OCI-M2 (cell line): ENCODE measurements at regions not wholly inside any gene's neighbourhood (a gene's known extent, or its start where the extent isn't known, plus 50 kb on each side); places are given as distances from the start of the nearest gene placed in this dataset.
"Not testable (repeated sequence)": the region's sequence is repeated elsewhere in the genome, so short reads cannot be mapped to it uniquely, and the experiment has no call there.

ENCODE experiments used
- DNase-seq: peaks from one replicate; lab custom pipeline; 2025; ENCODE audit not compliant: unreplicated experiment; lab: John Stamatoyannopoulos, UW

GRCh38 chr10:123221418-123221817 is 67.2 kb downstream of the BUB3 start:
- DNase-seq, result no peak

- DNase-seq, result no peak
Observed at GRCh38 chr10:123222832-123223231, 68.6 kb downstream of the BUB3 start.

DNA sequence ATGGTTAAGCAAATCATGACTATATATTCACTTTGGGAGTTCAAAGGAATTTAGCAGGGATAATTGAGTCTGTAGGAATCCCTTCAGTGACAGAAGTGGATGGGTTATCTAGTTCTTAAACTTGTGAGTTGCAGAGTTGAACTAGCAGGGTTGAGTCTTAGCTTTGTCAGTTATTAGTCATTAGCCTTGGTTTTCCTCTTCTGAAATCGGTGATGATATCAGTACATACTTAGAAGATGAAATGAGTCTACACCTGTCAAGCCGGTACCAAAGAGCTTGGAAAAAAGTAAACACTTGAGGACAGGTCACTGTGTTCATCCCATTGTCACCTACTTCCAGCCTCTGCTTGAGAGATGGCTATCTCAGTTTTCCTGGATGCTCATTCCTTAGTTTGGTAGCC is 73.5 kb downstream of the BUB3 start:
- no peak for DNase-seq

- no peak for DNase-seq
Observed at GRCh38 chr10:123229927-123230630, 75.9 kb downstream of the BUB3 start.

DNA sequence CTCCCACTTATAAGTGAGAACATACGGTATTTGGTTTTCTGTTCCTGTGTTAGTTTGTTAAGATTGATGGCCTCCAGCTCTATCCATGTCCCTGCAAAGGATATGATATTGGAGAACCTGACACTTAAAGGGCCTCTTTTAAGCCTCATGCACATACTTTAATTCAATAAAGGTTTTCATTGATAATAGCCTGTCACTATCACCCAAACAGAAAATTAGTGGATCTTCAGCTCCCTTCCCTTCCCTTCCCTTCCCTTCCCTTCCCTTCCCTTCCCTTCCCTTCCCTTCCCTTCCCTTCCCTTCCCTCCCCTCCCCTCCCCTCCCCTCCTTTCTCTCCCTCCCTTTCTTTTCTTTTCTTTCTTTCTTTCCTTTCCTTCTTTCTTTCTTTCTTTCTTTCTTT is 78.7 kb downstream of the BUB3 start:
- not testable (repeated sequence) for DNase-seq

DNA sequence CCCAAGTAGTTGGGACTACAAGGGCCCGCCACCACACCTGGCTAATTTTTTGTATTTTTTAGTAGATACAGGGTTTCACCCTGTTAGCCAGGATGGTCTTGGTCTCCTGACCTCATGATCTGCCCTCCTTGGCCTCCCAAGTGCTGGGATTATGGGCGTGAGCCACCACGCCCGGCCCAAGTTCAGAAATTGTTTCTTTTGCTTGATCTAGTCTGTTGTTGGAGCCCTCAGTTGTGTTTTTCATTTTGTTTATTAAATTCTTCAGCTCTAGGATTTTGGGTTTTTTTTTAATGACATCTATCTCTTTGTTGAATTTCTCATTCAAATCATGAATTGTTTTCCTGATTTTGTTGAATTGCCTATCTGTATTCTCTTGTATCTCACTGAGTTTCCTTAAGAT is 80.8 kb downstream of the BUB3 start:
- not testable (repeated sequence) for DNase-seq

- DNase-seq, result no peak
Observed at GRCh38 chr10:123236126-123236525, 81.9 kb downstream of the BUB3 start.

DNA sequence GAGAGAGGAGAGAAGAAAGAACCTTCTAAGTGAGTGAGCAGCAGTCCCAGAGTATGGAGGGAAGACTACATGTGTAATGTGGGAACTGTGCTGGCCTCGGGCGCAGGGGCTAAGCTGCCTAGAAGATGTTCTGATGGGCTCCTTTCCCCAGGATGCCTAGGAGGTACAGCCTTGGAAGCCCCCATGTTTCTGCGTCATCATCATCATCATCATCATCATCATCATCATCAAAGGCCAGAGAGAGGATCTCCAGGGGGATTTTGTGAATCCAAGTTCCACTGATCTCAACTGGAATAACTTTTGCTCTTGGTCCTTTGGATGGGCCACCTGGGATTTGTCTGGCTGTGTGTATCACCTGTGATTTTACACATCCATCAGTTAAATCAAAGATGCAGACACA is 86.0 kb downstream of the BUB3 start:
- DNase-seq, result no peak

DNA sequence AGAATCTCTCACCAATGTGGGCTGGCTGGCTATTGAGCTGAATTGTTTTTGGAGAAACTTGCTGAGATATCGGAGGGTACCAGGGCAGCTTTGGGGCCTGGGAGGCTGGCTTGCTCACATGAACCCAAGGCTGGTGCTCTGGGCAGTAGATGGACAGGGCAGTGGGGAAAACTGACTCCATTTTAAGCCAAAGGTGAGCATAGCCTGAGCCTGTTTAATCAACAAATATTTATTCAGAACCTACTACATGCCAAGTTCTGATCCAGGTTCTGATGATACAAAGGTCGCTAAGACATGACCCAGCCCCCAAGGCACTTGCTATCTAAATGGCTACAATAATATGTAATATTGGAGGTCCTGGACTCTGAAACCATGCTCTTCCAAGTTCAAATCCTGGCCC is 86.6 kb downstream of the BUB3 start:
- no peak for DNase-seq

- DNase-seq, result no peak
Observed at GRCh38 chr10:123241391-123242141, 87.4 kb downstream of the BUB3 start.

GRCh38 chr10:123244747-123245146 is 90.5 kb downstream of the BUB3 start:
- DNase-seq, result no peak

DNA sequence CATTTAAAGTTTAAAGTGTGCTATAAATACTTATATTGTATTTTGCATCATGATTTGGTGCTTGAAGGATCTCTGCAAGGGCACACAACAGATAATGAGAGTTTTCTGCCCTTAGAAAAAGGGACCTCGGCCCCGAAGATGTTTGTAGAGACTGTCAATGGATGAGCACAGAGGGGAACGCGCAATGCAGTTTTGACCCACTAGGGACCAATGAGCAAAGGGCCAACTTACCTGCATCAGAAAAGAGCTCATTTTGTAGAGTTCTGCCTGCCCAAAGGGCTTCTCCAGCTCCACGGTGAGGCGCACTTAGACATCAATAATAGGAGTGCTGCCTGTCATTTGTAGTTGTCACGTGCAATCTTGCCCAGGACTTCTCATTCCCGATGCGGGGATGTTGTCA is 91.1 kb downstream of the BUB3 start:
- DNase-seq, result no peak

DNA sequence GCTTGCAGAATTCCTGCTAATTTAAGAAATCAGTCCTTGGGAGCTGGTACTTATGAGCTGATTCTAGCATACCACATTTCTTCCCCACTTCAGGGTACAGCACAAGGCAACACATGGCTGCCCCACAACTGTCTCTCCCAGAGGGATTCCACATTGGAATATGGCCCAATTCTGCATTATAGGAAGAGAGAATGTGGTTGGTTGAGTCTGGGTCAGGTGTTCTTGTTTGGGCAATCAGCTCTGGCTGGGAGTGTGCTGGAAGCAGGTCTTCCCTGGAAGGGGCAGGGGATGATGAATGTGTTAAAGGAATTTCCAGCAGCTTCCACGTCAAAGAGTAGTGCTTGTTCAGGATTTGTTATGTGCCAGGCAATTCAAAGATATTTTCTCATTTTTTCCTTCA is 95.7 kb downstream of the BUB3 start:
- DNase-seq, result no peak

DNA sequence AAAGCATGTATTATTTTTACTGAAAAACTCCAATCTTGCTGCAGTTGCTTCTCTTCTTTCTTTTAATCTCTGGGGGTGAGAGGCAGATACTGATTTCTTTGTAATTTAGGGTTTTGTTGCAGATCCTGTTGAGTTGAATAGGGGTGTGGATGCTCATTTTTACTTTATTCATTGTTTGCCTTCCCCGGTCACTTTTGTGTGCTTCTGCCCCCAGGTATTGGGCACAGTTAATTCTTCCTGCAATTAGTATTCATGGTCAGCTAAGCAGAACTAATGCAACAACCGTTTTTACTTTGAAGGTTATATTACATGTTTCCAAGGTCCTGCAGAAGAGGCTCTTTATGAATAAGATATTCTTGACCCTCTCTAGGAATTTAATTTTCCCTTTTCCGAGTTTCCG is 96.4 kb downstream of the BUB3 start:
- DNase-seq, result no peak

- DNase-seq, result no peak
Observed at GRCh38 chr10:123252779-123253178, 98.6 kb downstream of the BUB3 start.

DNA sequence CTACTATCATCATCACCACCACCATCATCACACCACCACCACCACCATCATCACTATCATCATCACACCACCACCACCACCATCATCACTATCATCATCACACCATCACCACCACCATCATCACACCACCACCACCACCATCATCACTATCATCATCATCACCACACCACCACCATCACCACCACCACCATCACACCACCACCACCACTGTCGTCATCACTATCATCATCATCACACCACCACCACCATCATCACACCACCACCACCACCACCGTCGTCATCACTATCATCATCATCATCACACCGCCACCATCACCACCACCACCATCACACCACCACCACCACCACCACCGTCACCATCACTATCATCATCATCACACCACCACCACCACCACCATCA is 100.1 kb downstream of the BUB3 start:
- DNase-seq, result not testable (repeated sequence)

DNA sequence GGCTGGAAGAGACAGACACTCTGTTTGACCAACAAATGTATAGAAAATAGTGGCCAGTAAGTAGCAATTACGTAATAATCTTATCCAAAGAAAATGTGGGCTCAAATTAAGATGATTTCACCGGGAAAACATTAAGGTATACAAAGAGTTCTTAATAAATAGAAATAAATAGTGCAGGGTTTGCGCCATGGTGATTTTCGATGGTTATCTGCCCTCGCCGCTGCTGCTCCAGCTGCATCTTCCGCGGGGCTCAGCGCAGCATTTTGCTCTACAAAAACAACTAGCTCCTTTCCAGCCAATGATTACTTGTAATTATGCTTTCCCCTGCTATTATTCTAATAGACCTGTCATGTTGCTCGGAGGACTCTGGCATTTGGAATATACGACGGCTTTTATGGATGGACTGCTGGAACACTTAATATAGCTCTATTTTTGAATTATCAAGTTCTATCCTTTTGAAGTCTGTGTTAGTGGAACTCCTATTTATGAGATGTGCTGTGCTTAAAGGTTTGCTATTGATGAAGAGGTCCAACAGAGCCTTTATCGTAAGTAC is 103.8 kb downstream of the BUB3 start:
- no peak for DNase-seq

- DNase-seq, result no peak
Observed at GRCh38 chr10:123259081-123259480, 104.9 kb downstream of the BUB3 start.

- DNase-seq, result no peak
Observed at GRCh38 chr10:123259791-123260190, 105.6 kb downstream of the BUB3 start.

- no peak for DNase-seq
Observed at GRCh38 chr10:123262456-123262855, 108.3 kb downstream of the BUB3 start.

DNA sequence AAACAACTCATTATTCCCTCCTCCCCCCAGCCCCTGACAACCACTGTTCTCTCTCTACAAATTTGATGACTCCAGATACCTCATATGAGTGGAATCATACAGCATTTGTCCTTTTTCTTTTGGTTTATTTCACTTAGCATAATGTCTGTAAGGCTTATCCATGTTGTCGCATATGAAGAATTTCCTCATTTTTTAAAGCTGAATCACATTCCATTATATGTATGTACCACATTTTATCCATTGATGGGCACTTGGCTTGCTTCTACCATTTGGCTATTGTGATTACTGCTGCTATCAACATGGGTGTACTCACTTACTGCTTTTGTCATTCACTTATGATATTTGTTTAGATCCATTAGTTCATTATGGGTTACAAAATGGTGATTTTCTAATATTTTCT is 112.8 kb downstream of the BUB3 start:
- no peak for DNase-seq

DNA sequence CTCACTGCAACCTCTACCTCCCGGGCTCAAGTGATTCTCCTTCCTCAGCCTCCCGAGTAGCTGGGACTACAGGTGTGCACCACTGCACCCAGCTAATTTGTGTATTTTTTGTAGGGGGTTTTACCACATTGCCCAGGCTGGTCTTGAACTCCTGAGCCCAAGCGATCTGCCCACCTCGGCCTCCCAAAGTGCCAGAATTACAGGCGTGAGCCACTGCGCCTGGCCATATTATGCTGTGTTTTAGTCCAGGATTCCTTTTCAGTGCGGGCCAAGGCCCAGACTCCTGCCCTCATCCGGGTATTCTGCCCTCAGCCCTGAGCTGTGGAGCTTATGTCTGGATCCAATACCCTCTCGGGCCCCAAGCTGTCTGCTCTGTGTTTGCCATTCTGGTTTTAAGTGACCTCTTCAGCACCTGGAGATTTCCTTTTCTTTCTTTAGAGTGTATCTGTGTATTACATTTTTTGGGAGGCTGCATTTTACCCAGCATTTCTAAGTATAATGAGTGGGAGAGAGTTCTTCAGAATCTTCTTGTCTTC is 114.9 kb downstream of the BUB3 start:
- DNase-seq, result no peak
